Keratinocyte (primary cell): ENCODE measurements at regions not wholly inside any gene's neighbourhood (a gene's known extent, or its start where the extent isn't known, plus 50 kb on each side); places are given as distances from the start of the nearest gene placed in this dataset.

Experiments used
- DNase-seq: peaks from one replicate; pipeline ENCODE4 v3.0.0-alpha.2; 2011; ENCODE audit warnings: low read depth, missing footprints, low spot score
- FAIRE-seq: peaks from 2 replicates; lab custom pipeline; 2011; peaks lifted over from hg19 to GRCh38; lab: Jason Lieb, UNC
- H2AFZ ChIP-seq: 2 replicates; pipeline ENCODE4 v1.6.0; 2012; ENCODE audit warnings: low read length, control low read depth, inconsistent platforms; ENCODE audit not compliant: control insufficient read depth
- H3K27ac ChIP-seq: 2 replicates; pipeline ENCODE4 v1.5.1; 2011; ENCODE audit warnings: low read length; ENCODE audit not compliant: control insufficient read depth, insufficient read depth
- H3K27me3 ChIP-seq: 3 replicates; pipeline ENCODE4 v1.6.0; 2011; ENCODE audit warnings: low read length; ENCODE audit not compliant: control insufficient read depth, insufficient read depth; ENCODE audit errors: extremely low read depth
- H3K36me3 ChIP-seq, 2 experiments: 2 replicates in 1 of 2; 3 replicates in 1 of 2; pipeline ENCODE4 v1.5.1; 2011; ENCODE audit warnings: low read length in 2 of 2, mild to moderate bottlenecking in 1 of 2; ENCODE audit not compliant: control insufficient read depth in 2 of 2, insufficient read depth in 2 of 2; ENCODE audit errors: extremely low read depth in 1 of 2
- H3K4me1 ChIP-seq: 3 replicates; pipeline ENCODE4 v1.5.1; 2011; ENCODE audit warnings: low read length; ENCODE audit not compliant: control insufficient read depth, insufficient read depth; ENCODE audit errors: extremely low read depth
- H3K4me2 ChIP-seq: 3 replicates; pipeline ENCODE4 v1.6.0; 2011; ENCODE audit warnings: low read depth, low read length; ENCODE audit not compliant: control insufficient read depth, insufficient read depth; ENCODE audit errors: extremely low read depth
- H3K4me3 ChIP-seq, 3 experiments: fragments of 200-600 bp in 1 of 3; sonication (generic) in 1 of 3; 2 replicates in 2 of 3; 3 replicates in 1 of 3; pipeline ENCODE4 v1.5.1; 2011 to 2016; ENCODE audit warnings: low read length in 3 of 3, mild to moderate bottlenecking in 3 of 3, control low read depth in 2 of 3, inconsistent platforms in 1 of 3, low read depth in 1 of 3, mixed read lengths in 1 of 3, mixed run types in 1 of 3, moderate library complexity in 1 of 3; ENCODE audit not compliant: control insufficient read depth in 2 of 3, insufficient read depth in 2 of 3; ENCODE audit errors: extremely low read depth in 1 of 3
- H3K79me2 ChIP-seq: 2 replicates; pipeline ENCODE4 v1.6.0; 2012; ENCODE audit warnings: low read length; ENCODE audit not compliant: control insufficient read depth, insufficient read depth
- H3K9ac ChIP-seq: 3 replicates; pipeline ENCODE4 v1.6.0; 2011; ENCODE audit warnings: low read length; ENCODE audit not compliant: control insufficient read depth, insufficient read depth; ENCODE audit errors: extremely low read depth
- H3K9me1 ChIP-seq: 3 replicates; pipeline ENCODE4 v1.6.0; 2011; ENCODE audit warnings: low read length; ENCODE audit not compliant: control insufficient read depth, insufficient read depth; ENCODE audit errors: extremely low read depth
- H3K9me3 ChIP-seq: 2 replicates; pipeline ENCODE4 v1.5.1; 2012; ENCODE audit warnings: low read depth, low read length; ENCODE audit not compliant: control insufficient read depth
- H4K20me1 ChIP-seq: 3 replicates; pipeline ENCODE4 v1.6.0; 2011; ENCODE audit warnings: low read length; ENCODE audit not compliant: control insufficient read depth, insufficient read depth; ENCODE audit errors: extremely low read depth
- EZH2 ChIP-seq: IDR thresholded peaks from one replicate; pipeline ENCODE4 v1.6.1; 2012; ENCODE audit warnings: inconsistent platforms, mild to moderate bottlenecking, low read length, moderate library complexity
- dilution Hi-C: fragments of 300-500 bp; cut with MboI; formaldehyde crosslinking; loops from one replicate; pipeline ENCODE4 v1.7.0; 2020; ENCODE audit warnings: low sequenced_read_pairs; ENCODE audit not compliant: extremely low pct_ligation_motif_present
- TF ChIP-seq, protein P1 (sequence below), 3 experiments: IDR thresholded peaks in 1 of 3; conservative IDR thresholded peaks in 1 of 3; optimal IDR thresholded peaks in 1 of 3; 2 replicates in 2 of 3; 3 replicates in 1 of 3; pipeline versions ENCODE3 to v1.5.1; 2011; ENCODE audit warnings: low read length in 3 of 3, mild to moderate bottlenecking in 3 of 3, moderate library complexity in 2 of 3, control low read depth in 1 of 3, inconsistent platforms in 1 of 3; ENCODE audit not compliant: insufficient read depth in 2 of 3; ENCODE audit errors: extremely low read depth in 1 of 3

DNA sequence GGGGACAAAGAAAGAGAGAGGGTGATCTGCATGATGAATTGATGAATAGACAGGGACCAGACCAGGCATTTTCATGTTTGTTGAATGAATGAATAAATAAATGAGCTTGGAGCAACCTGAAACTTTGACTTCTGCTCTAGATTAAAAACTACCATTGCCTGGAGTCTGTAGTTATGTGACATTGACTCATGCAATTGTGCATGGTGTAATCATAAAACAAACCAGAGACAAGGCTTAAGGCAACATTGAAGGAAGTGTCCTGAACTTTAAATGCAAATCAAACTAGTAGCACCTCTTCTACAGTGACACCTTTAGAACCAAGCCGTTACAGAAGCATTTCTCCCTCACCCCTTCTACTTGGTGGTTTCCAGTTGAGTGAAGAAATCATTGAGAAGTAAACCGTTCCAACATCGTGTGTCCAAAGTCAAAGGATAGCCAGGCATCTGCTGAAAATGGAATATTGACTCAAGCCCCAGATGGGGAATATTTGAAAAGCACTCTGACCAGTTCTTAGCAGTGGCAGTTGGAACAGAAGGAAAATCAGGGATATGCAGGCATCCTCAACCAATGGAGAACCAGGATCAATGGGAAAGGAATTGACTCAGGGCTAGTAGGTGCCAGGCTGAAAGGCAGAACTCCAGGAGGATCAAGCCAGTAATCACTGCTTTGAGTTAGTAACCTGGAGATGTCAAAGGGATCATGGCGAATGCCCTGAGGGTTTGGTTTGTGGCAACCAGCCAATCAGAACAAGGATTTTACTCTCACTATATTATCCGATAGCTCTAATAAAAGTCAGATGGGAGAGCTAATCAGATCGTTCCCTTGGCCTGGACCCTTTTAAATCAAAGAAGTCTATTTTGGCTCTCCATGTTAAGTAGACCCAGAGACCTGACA is 171.2 kb upstream of the TSHZ2 start:
- no peak overlapping the region for H2AFZ ChIP-seq
- DNase-seq (no peak), FAIRE-seq (no peak)
- no peaks in the 10 kb centered on the region for H3K36me3 ChIP-seq
- no peaks in the 10 kb centered on the region for H3K4me1 ChIP-seq
- H3K4me2 ChIP-seq, result no peak overlapping the region
- H3K79me2 ChIP-seq, result no peaks in the 10 kb centered on the region
- no peak overlapping the region for H3K9ac ChIP-seq
- H3K4me3 ChIP-seq, result no peak overlapping the region
- H4K20me1 ChIP-seq, result no peaks in the 10 kb centered on the region
- H3K9me1 ChIP-seq, result no peaks in the 10 kb centered on the region
- dilution Hi-C loops, result no loop called here
- H3K27ac ChIP-seq, result no peak overlapping the region
- H3K27me3 ChIP-seq, result no peaks in the 10 kb centered on the region
- no peak for TF ChIP-seq EZH2
- TF ChIP-seq, protein P1, sequence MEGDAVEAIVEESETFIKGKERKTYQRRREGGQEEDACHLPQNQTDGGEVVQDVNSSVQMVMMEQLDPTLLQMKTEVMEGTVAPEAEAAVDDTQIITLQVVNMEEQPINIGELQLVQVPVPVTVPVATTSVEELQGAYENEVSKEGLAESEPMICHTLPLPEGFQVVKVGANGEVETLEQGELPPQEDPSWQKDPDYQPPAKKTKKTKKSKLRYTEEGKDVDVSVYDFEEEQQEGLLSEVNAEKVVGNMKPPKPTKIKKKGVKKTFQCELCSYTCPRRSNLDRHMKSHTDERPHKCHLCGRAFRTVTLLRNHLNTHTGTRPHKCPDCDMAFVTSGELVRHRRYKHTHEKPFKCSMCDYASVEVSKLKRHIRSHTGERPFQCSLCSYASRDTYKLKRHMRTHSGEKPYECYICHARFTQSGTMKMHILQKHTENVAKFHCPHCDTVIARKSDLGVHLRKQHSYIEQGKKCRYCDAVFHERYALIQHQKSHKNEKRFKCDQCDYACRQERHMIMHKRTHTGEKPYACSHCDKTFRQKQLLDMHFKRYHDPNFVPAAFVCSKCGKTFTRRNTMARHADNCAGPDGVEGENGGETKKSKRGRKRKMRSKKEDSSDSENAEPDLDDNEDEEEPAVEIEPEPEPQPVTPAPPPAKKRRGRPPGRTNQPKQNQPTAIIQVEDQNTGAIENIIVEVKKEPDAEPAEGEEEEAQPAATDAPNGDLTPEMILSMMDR (optimal IDR thresholded peaks at IDR 0.05 in 1 of 3, IDR thresholded peaks at IDR 0.05 in 1 of 3, conservative IDR thresholded peaks at IDR 0.05 in 1 of 3; ENCODE audit: extremely low read depth in 1 of 3, insufficient read depth in 2 of 3, low read length in 3 of 3), result no peak
- H3K9me3 ChIP-seq, result no peaks in the 10 kb centered on the region

DNA sequence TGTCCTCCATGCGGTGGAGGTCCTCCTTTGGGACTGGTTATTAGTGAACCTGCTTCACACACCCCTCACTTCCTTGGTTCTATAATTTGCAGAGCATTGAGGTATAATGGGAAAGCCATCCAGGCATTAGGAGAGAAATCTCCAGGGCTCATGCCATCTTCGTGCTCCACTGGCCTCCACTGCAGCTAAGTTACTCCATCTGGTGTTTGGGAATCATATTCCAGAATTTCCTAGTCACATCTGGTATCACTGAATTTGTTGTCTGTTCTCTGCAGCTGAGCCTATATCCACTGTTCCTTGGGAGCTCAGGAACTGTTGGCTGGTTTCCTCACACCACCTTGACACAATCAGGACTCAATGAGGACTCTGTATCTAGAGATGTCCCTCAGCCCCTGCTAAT is 173.0 kb upstream of the TSHZ2 start:
- Histone ChIP-seq H2AFZ (no peak overlapping the region), H3K36me3 (no peaks in the 10 kb centered on the region), H4K20me1 (no peaks in the 10 kb centered on the region), H3K4me2 (no peak overlapping the region), H3K27ac (no peak overlapping the region), H3K9me3 (no peaks in the 10 kb centered on the region), H3K4me3 (no peak overlapping the region), H3K9me1 (no peaks in the 10 kb centered on the region), H3K79me2 (no peaks in the 10 kb centered on the region), H3K9ac (no peak overlapping the region), H3K4me1 (no peaks in the 10 kb centered on the region), H3K27me3 (no peaks in the 10 kb centered on the region)
- no peak for DNase-seq
- TF ChIP-seq, protein P1 (optimal IDR thresholded peaks at IDR 0.05 in 1 of 3, IDR thresholded peaks at IDR 0.05 in 1 of 3, conservative IDR thresholded peaks at IDR 0.05 in 1 of 3; ENCODE audit: extremely low read depth in 1 of 3, insufficient read depth in 2 of 3, low read length in 3 of 3), result no peak
- no peak for TF ChIP-seq EZH2
- no peak for FAIRE-seq
- dilution Hi-C loops, result no loop called here
